GM12864 (cell line): ENCODE measurements at regions not wholly inside any gene's neighbourhood (a gene's known extent, or its start where the extent isn't known, plus 50 kb on each side); places are given as distances from the start of the nearest gene placed in this dataset.

ENCODE experiments used
- DNase-seq: peaks from one replicate; pipeline ENCODE4 v3.0.0-alpha.2; 2011; ENCODE audit warnings: low read depth
- H3K4me3 ChIP-seq: 2 replicates; pipeline ENCODE4 v1.5.1; 2011; ENCODE audit warnings: mild to moderate bottlenecking, low read depth, low read length, control low read depth
- CTCF ChIP-seq: IDR thresholded peaks from 2 replicates; pipeline ENCODE4 v1.5.1; 2011; ENCODE audit warnings: low read depth, mild to moderate bottlenecking, moderate library complexity, low read length, control low read depth, inconsistent platforms; ENCODE audit errors: missing control alignments

DNA sequence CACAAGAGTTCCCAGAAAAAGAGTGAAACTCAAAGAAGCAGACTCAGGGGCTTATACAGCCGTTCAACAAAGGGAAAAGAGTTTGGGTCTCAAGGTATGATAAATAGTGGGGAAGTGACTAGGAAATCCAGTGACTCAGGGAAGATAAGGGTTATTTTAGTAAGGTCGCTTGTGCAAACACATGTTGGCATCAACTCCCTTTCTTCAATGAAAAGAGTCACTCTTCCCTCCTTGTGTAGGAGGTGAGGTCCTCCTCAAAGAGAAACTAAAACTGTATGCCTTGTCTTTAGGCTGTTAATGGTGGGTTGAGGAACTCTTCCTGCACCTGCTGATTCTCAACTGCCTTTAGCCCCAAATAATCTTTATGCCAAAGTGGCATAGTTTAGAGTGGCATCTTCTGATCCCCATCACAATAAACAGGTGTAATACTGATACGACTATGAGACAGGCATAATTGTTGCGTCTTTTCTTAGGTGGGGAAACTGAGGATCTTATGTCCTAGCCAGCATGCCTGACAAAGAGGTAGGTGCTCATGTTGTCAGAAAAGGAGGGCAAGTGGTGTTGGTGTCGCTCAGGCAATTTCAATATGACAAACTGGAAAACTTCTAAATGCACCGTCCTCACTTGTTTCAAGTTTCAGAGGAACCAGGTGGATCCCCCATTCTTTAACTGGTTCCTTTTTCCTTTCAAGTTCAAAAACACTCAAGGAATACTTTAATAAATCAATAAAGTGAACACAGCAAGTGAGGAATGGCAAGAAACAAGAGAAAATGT, 294.1 kb upstream of the RUNX1 start:
- no peak for TF ChIP-seq CTCF
- no peak overlapping the region for H3K4me3 ChIP-seq
- DNase-seq = no peak

- DNase-seq = peak; percentile 33
- no peak overlapping the region for H3K4me3 ChIP-seq
- no peak for TF ChIP-seq CTCF
Measured at GRCh38 chr21:35342440-35342839, 293.3 kb upstream of the RUNX1 start.

GRCh38 chr21:35340273-35340672, 291.2 kb upstream of the RUNX1 start:
- no peak for TF ChIP-seq CTCF
- no peak for DNase-seq
- no peak overlapping the region for H3K4me3 ChIP-seq

GRCh38 chr21:35338881-35339632, 290.0 kb upstream of the RUNX1 start:
- DNase-seq = no peak
- TF ChIP-seq CTCF = no peak
- no peak overlapping the region for H3K4me3 ChIP-seq

- TF ChIP-seq CTCF = no peak
- no peak overlapping the region for H3K4me3 ChIP-seq
- DNase-seq = no peak
Measured at GRCh38 chr21:35338281-35338680, 289.2 kb upstream of the RUNX1 start.

GRCh38 chr21:35337573-35337972, 288.5 kb upstream of the RUNX1 start:
- TF ChIP-seq CTCF = no peak
- DNase-seq = no peak
- no peak overlapping the region for H3K4me3 ChIP-seq
